ENCODE measurements at regions not wholly inside any gene's neighbourhood (a gene's known extent, or its start where the extent isn't known, plus 50 kb on each side); places are given as distances from the start of the nearest gene placed in this dataset.
"Not testable (repeated sequence)": the region's sequence is repeated elsewhere in the genome, so short reads cannot be mapped to it uniquely, and the experiment has no call there.

DNA sequence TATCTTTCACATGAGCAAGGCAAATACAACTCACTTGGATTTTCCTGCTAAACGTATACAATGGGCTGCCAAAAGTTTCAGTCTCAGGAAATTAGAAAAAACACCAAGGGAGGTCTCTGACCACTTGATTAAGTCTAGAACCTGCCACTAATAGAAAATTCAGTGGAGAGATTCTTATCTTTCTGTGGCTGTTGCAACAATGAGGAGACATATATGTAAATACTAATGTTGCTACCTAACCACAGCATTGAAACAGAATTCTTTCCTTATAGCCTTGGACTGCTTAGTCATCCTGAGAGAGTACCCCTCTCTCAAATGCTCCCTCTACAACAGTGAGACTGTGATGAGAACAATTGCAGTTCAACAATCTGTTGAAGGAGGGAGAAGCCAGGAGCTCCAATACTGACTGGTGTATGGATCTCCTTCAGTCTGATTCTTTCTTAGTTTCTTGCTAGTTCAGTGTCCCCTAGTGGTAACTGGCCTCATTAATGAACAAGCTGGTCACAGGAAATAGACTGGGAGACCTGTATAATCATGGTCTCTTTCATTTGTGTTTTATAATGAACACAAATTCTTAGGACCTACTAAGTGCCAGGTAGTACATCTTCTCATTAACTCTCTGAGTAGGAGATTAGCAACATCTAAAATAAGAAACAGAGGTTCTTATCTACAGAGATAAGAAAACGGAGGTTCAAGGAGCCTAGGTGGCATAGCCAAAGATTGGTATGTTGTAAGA is 164.5 kb downstream of the SLC38A4 start:
- H3K4me3 ChIP-seq (replicated peaks in 1 of 2; ENCODE audit: low read depth in 2 of 2, low read length in 2 of 2): no peak overlapping the region
- DNase-seq (ENCODE audit: low read depth in 2 of 2): peak; percentile 95 to 96

GRCh38 chr12:46660719-46661109 is 165.1 kb downstream of the SLC38A4 start:
- TF ChIP-seq, protein P1, sequence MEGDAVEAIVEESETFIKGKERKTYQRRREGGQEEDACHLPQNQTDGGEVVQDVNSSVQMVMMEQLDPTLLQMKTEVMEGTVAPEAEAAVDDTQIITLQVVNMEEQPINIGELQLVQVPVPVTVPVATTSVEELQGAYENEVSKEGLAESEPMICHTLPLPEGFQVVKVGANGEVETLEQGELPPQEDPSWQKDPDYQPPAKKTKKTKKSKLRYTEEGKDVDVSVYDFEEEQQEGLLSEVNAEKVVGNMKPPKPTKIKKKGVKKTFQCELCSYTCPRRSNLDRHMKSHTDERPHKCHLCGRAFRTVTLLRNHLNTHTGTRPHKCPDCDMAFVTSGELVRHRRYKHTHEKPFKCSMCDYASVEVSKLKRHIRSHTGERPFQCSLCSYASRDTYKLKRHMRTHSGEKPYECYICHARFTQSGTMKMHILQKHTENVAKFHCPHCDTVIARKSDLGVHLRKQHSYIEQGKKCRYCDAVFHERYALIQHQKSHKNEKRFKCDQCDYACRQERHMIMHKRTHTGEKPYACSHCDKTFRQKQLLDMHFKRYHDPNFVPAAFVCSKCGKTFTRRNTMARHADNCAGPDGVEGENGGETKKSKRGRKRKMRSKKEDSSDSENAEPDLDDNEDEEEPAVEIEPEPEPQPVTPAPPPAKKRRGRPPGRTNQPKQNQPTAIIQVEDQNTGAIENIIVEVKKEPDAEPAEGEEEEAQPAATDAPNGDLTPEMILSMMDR (IDR thresholded peaks at IDR 0.05; ENCODE audit: low read depth, low read length): no peak
- no peak overlapping the region for H3K4me3 ChIP-seq (replicated peaks in 1 of 2; ENCODE audit: low read depth in 2 of 2, low read length in 2 of 2)
- peak; percentile 77 to 83 for DNase-seq (ENCODE audit: low read depth in 2 of 2)

More for the DNA sequence above, 164.5 kb downstream of the SLC38A4 start:
- TF ChIP-seq, protein P1 (IDR thresholded peaks at IDR 0.05; ENCODE audit: low read depth, low read length): peak; percentile 82

DNA sequence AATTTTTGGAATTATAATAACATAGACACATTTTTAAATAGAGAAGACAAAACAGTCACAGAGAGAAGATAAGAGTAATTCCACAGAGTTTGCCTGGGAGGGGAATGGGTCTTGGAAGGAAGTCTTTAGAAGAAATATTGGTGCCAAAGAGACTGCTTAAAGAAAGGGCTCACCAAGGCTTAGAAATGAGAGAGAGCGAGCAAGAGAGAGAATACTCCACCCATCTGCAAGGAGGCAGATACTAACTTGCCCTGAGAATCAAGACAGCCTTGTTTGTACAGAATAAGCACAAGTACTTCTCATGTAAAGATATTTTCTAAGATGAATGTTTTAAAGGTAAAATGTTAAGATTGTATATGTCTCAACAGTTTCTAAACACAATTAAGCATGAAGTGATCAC is 165.5 kb downstream of the SLC38A4 start:
- H3K4me3 ChIP-seq (replicated peaks in 1 of 2; ENCODE audit: low read depth in 2 of 2, low read length in 2 of 2): no peak overlapping the region
- peak; percentile 62 for DNase-seq (ENCODE audit: low read depth in 2 of 2)
- TF ChIP-seq, protein P1 (IDR thresholded peaks at IDR 0.05; ENCODE audit: low read depth, low read length): no peak

DNA sequence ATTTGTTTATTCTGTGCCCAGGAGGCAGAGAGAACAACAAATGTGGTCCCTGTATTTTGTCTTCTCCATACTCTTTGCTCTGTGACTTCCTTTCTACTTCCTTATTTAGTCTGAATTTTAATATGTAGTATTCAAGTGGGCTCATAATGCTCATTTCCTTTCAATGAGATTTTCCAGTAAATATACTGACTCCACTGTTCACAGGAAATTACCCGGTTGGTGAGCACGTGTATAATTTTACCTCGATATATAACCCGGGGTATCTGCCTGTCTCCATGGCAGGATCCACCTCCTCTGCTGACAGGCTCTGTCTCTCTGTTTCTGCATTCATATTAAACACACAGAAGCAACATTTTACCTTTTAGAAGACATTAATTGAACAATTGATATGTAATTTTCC is 166.0 kb downstream of the SLC38A4 start:
- DNase-seq (ENCODE audit: low read depth in 2 of 2): peak; percentile 53 to 64
- H3K4me3 ChIP-seq (replicated peaks in 1 of 2; ENCODE audit: low read depth in 2 of 2, low read length in 2 of 2): no peak overlapping the region
- TF ChIP-seq, protein P1 (IDR thresholded peaks at IDR 0.05; ENCODE audit: low read depth, low read length): no peak

DNA sequence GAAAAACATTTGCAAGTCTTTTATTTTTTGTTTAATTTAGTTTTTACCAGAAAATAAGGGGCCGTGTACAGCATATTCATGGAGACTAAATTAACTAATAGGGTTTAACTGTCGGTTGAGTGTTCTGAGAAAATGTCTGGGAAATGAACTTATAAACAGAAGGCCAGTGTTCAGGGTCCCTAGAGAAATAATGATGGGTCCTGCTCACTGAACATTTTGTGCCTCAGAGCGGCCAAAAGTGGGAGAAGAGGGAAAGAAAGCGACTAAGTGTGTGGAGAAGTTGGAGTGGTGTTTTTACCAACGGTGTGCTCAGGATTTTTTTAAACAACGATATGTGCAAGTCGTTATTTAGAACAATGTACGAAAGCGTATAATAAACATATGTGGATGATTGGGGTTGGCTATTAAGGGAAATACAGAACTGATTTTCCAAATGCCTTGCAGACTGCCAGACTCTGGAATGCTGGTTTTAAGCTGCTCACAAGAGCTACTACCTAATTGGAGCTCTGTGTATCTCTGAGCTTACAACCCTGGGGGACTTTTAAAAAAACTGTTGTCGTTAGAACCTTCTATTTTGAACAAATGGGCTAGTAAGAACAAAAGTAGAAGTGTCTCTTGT is 166.7 kb downstream of the SLC38A4 start:
- TF ChIP-seq, protein P1 (IDR thresholded peaks at IDR 0.05; ENCODE audit: low read depth, low read length): no peak
- H3K4me3 ChIP-seq (replicated peaks in 1 of 2; ENCODE audit: low read depth in 2 of 2, low read length in 2 of 2): no peak overlapping the region
- DNase-seq (ENCODE audit: low read depth in 2 of 2): peak; percentile 58 to 63

DNA sequence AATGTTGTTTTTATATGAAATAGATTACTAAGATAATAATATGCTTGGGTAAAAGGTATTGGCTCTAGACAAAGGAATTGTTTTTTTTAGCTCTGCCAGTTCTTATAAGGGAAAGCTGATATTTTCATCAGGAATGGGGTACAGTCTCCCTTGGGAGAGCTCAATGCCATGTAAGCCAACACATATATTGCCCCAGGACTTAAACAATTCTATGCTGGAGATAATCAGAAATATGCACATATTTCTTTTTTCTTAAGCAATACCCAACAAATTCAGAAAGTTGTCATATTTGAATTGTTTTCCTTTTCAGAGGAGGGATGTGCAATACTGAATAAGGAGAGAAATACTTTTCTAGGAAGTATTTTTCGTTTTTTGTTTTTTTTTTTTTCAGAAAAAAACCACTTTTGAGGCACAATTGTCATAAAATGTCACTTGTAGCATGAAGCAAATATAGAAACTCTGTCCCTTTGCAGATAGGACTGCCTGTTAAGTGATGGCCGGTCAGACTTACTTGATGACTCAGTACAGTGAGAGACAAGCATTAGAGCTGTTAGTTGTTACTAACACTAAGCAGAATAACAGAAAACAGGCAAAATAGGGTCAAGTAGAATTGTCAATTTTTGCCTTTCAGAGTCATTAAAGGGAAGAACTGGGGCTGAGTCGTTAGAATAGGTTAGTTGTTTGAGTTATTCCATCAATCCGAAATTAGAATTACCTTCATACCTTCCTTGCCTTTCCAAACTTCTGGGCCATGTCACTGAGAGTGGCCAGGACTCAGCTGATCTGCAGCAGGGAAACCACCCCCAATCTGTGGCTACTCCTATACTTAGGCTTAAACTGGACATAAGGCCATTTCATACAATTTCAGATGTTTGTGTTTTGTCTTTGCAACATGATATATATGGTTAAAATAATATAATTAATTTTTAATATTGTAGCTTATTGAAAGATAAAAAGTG is 168.1 kb downstream of the SLC38A4 start:
- TF ChIP-seq, protein P1 (IDR thresholded peaks at IDR 0.05; ENCODE audit: low read depth, low read length): no peak
- no peak overlapping the region for H3K4me3 ChIP-seq (replicated peaks in 1 of 2; ENCODE audit: low read depth in 2 of 2, low read length in 2 of 2)
- peak; percentile 41 to 62 for DNase-seq (ENCODE audit: low read depth in 2 of 2)

GRCh38 chr12:46655984-46656383 is 169.8 kb downstream of the SLC38A4 start:
- not testable (repeated sequence) for H3K4me3 ChIP-seq (replicated peaks in 1 of 2; ENCODE audit: low read depth in 2 of 2, low read length in 2 of 2); DNase-seq (ENCODE audit: low read depth in 2 of 2)

Measured in cardiac fibroblast (primary cell).